Left ventricle myocardium inferior (tissue), 1 donor: ENCODE measurements at regions not wholly inside any gene's neighbourhood (a gene's known extent, or its start where the extent isn't known, plus 50 kb on each side); places are given as distances from the start of the nearest gene placed in this dataset.

Experiments
- DNase-seq: peaks from one replicate; pipeline ENCODE4 v3.0.0-alpha.2; 2020
- H3K27ac ChIP-seq: fragments of 200-600 bp; replicated peaks from 2 replicates; pipeline ENCODE4 v1.8.0; 2021
- H3K27me3 ChIP-seq: fragments of 200-600 bp; 2 replicates; pipeline ENCODE4 v1.8.0; 2021; ENCODE audit warnings: low read depth
- H3K36me3 ChIP-seq: fragments of 200-600 bp; 2 replicates; pipeline ENCODE4 v1.8.0; 2021
- H3K4me1 ChIP-seq: fragments of 200-600 bp; 2 replicates; pipeline ENCODE4 v1.8.0; 2021
- H3K4me3 ChIP-seq: fragments of 200-600 bp; 2 replicates; pipeline ENCODE4 v1.8.0; 2021; ENCODE audit warnings: mild to moderate bottlenecking, moderate library complexity
- H3K9me3 ChIP-seq: fragments of 200-600 bp; replicated peaks from 2 replicates; pipeline ENCODE4 v1.8.0; 2021
- CTCF ChIP-seq: fragments of 200-600 bp; IDR thresholded peaks from 2 replicates; pipeline ENCODE4 v1.8.0; 2021; ENCODE audit warnings: antibody characterized with exemption, mild to moderate bottlenecking, borderline replicate concordance
- intact Hi-C: fragments of 100-400 bp; cut with micrococcal nuclease; formaldehyde crosslinking; loops from one replicate; pipeline ENCODE4 v1.11.0; 2022
- donor health status: DM: no; HTN: yes; CAD: no; lungs with severe emphysema.

- no peaks in the 10 kb centered on the region for H3K36me3 ChIP-seq
- no peaks in the 10 kb centered on the region for H3K4me1 ChIP-seq
- no peak overlapping the region for H3K4me3 ChIP-seq
- TF ChIP-seq CTCF, result peak; percentile 25
- intact Hi-C loops, result no loop called here
- H3K27ac ChIP-seq, result no peak overlapping the region
- no peak for DNase-seq
- H3K9me3 ChIP-seq, result no peaks in the 10 kb centered on the region
- no peaks in the 10 kb centered on the region for H3K27me3 ChIP-seq
Observed at GRCh38 chr3:115436767-115437301, 186.5 kb upstream of the GAP43 start.

- intact Hi-C loops, result no loop called here
- no peaks in the 10 kb centered on the region for H3K36me3 ChIP-seq
- no peak for DNase-seq
- H3K9me3 ChIP-seq, result no peaks in the 10 kb centered on the region
- H3K4me1 ChIP-seq, result no peaks in the 10 kb centered on the region
- H3K27me3 ChIP-seq, result no peaks in the 10 kb centered on the region
- H3K27ac ChIP-seq, result no peak overlapping the region
- H3K4me3 ChIP-seq, result no peak overlapping the region
- TF ChIP-seq CTCF, result no peak
Observed at GRCh38 chr3:115438799-115439198, 184.5 kb upstream of the GAP43 start.

GRCh38 chr3:115445559-115445958 is 177.8 kb upstream of the GAP43 start:
- H3K4me1 ChIP-seq, result no peaks in the 10 kb centered on the region
- no peak overlapping the region for H3K27ac ChIP-seq
- no peak for TF ChIP-seq CTCF
- H3K4me3 ChIP-seq, result no peak overlapping the region
- intact Hi-C loops, result no loop called here
- no peaks in the 10 kb centered on the region for H3K36me3 ChIP-seq
- H3K9me3 ChIP-seq, result no peaks in the 10 kb centered on the region
- DNase-seq, result no peak
- no peaks in the 10 kb centered on the region for H3K27me3 ChIP-seq

- Histone ChIP-seq H3K4me3 (no peak overlapping the region), H3K27me3 (no peaks in the 10 kb centered on the region), H3K36me3 (no peaks in the 10 kb centered on the region), H3K4me1 (no peaks in the 10 kb centered on the region), H3K27ac (no peak overlapping the region), H3K9me3 (no peaks in the 10 kb centered on the region)
- DNase-seq, result no peak
- intact Hi-C loops, result no loop called here
- no peak for TF ChIP-seq CTCF
Observed at GRCh38 chr3:115448851-115449250, 174.5 kb upstream of the GAP43 start.

GRCh38 chr3:115450036-115450435 is 173.3 kb upstream of the GAP43 start:
- no peak for TF ChIP-seq CTCF
- no peak overlapping the region for H3K27ac ChIP-seq
- no peaks in the 10 kb centered on the region for H3K4me1 ChIP-seq
- DNase-seq, result no peak
- H3K9me3 ChIP-seq, result peaks cover 5% of the 10 kb centered on the region
- no peak overlapping the region for H3K4me3 ChIP-seq
- H3K27me3 ChIP-seq, result no peaks in the 10 kb centered on the region
- H3K36me3 ChIP-seq, result no peaks in the 10 kb centered on the region
- intact Hi-C loops, result no loop called here

GRCh38 chr3:115464036-115464435 is 159.3 kb upstream of the GAP43 start:
- TF ChIP-seq CTCF, result no peak
- intact Hi-C loops, result no loop called here

More at GRCh38 chr3:115464036-115464435, 159.3 kb upstream of the GAP43 start:
- peaks cover 8% of the 10 kb centered on the region for H3K9me3 ChIP-seq
- H3K4me1 ChIP-seq, result no peaks in the 10 kb centered on the region
- DNase-seq, result no peak
- no peak overlapping the region for H3K4me3 ChIP-seq
- H3K27me3 ChIP-seq, result no peaks in the 10 kb centered on the region
- no peaks in the 10 kb centered on the region for H3K36me3 ChIP-seq
- no peak overlapping the region for H3K27ac ChIP-seq
